Neural cell (in vitro differentiated cells): ENCODE measurements at regions not wholly inside any gene's neighbourhood (a gene's known extent, or its start where the extent isn't known, plus 50 kb on each side); places are given as distances from the start of the nearest gene placed in this dataset.

ENCODE experiments used
- H2AFZ ChIP-seq: fragments of 200-600, 300-800 bp; sonication (generic), shearing (Covaris generic); 2 replicates; pipeline ENCODE4 v1.6.0; 2014; ENCODE audit warnings: low read depth, mild to moderate bottlenecking, antibody characterized with exemption, low read length, moderate library complexity
- H3F3A ChIP-seq: fragments of 200-600 bp; shearing (Covaris generic); 2 replicates; pipeline ENCODE4 v1.6.1; 2016; ENCODE audit warnings: mild to moderate bottlenecking, moderate library complexity, mixed read lengths, antibody characterized with exemption, low read length; ENCODE audit not compliant: insufficient read depth, poor library complexity, severe bottlenecking
- H3K27ac ChIP-seq: fragments of 200-600, 300-800 bp; sonication (generic), shearing (Covaris generic); 2 replicates; pipeline ENCODE4 v1.5.1; 2014; ENCODE audit warnings: mild to moderate bottlenecking, low read length, moderate library complexity
- H3K27me3 ChIP-seq: fragments of 300-800, 200-600 bp; sonication (generic), shearing (Covaris generic); 2 replicates; pipeline ENCODE4 v1.6.0; 2014; ENCODE audit warnings: mild to moderate bottlenecking, low read depth, low read length, moderate library complexity; ENCODE audit not compliant: insufficient read depth
- H3K36me3 ChIP-seq: fragments of 300-800, 200-600 bp; sonication (generic), shearing (Covaris generic); 2 replicates; pipeline ENCODE4 v1.5.1; 2014; ENCODE audit warnings: mild to moderate bottlenecking, antibody characterized with exemption, low read length, moderate library complexity; ENCODE audit not compliant: insufficient read depth
- H3K4me2 ChIP-seq: fragments of 300-800, 200-600 bp; sonication (generic), shearing (Covaris generic); 2 replicates; pipeline ENCODE4 v1.6.0; 2014; ENCODE audit warnings: mild to moderate bottlenecking, low read length
- H3K4me3 ChIP-seq: fragments of 300-800, 200-600 bp; sonication (generic), shearing (Covaris generic); 2 replicates; pipeline ENCODE4 v1.5.1; 2014; ENCODE audit warnings: mild to moderate bottlenecking, low read length, moderate library complexity
- H3K79me2 ChIP-seq: fragments of 200-600 bp; shearing (Covaris generic); replicated peaks from 2 replicates; pipeline ENCODE4 v1.6.0; 2014; ENCODE audit warnings: mild to moderate bottlenecking, low read length, moderate library complexity; ENCODE audit not compliant: insufficient read depth
- H3K9ac ChIP-seq: fragments of 300-800, 200-600 bp; sonication (generic), shearing (Covaris generic); 2 replicates; pipeline ENCODE4 v1.6.1; 2016; ENCODE audit warnings: mild to moderate bottlenecking, low read length, mixed read lengths
- H3K9me2 ChIP-seq: fragments of 200-600 bp; shearing (Covaris generic); 2 replicates; pipeline ENCODE4 v1.6.1; 2016; ENCODE audit warnings: mild to moderate bottlenecking, low read length, mixed read lengths; ENCODE audit not compliant: insufficient read depth
- H3K9me3 ChIP-seq: fragments of 200-600, 300-800 bp; sonication (generic), shearing (Covaris generic); 2 replicates; pipeline ENCODE4 v1.6.1; 2016; ENCODE audit warnings: mild to moderate bottlenecking, mixed run types, low read length, moderate library complexity, mixed read lengths
- H4K20me1 ChIP-seq: fragments of 200-600 bp; shearing (Covaris generic); 2 replicates; pipeline ENCODE4 v1.6.1; 2016; ENCODE audit warnings: mild to moderate bottlenecking, mixed run types; ENCODE audit not compliant: insufficient read depth
- CTCF ChIP-seq: fragments of 450-650 bp; IDR thresholded peaks from 2 replicates; pipeline ENCODE4 v1.5.1; 2014; ENCODE audit warnings: antibody characterized with exemption, mild to moderate bottlenecking, moderate library complexity; ENCODE audit not compliant: poor library complexity, severe bottlenecking
- EP300 ChIP-seq: fragments of 450-650 bp; conservative IDR thresholded peaks from 2 replicates; pipeline ENCODE4 v1.6.1; 2014; ENCODE audit warnings: antibody characterized with exemption, mild to moderate bottlenecking, moderate library complexity; ENCODE audit not compliant: poor library complexity, severe bottlenecking
- EZH2 ChIP-seq: fragments of 200-600, 300-800 bp; shearing (Covaris generic), sonication (generic); IDR thresholded peaks from 2 replicates; pipeline ENCODE4 v1.6.1; 2014; ENCODE audit warnings: antibody characterized with exemption, low read length, borderline replicate concordance, mild to moderate bottlenecking; ENCODE audit not compliant: insufficient read depth, poor library complexity, severe bottlenecking
- MXI1 ChIP-seq: fragments of 450-650 bp; conservative IDR thresholded peaks from 2 replicates; pipeline ENCODE4 v1.6.1; 2014; ENCODE audit warnings: antibody characterized with exemption, mild to moderate bottlenecking; ENCODE audit not compliant: poor library complexity, severe bottlenecking
- POLR2AphosphoS5 ChIP-seq: IDR thresholded peaks from 2 replicates; pipeline ENCODE4 v1.6.1; 2012
- RAD21 ChIP-seq: fragments of 450-650 bp; conservative IDR thresholded peaks from 2 replicates; pipeline ENCODE4 v1.6.1; 2014; ENCODE audit warnings: antibody characterized with exemption, mild to moderate bottlenecking, moderate library complexity
- REST ChIP-seq: IDR thresholded peaks from 2 replicates; pipeline ENCODE4 v1.6.1; 2012; ENCODE audit warnings: borderline replicate concordance
- SMC3 ChIP-seq: fragments of 450-650 bp; conservative IDR thresholded peaks from 2 replicates; pipeline ENCODE4 v1.6.1; 2014; ENCODE audit warnings: antibody characterized with exemption, mild to moderate bottlenecking, moderate library complexity; ENCODE audit not compliant: poor library complexity
- TAF1 ChIP-seq: IDR thresholded peaks from 2 replicates; pipeline ENCODE4 v1.6.1; 2012; ENCODE audit warnings: low read depth

- no peak overlapping the region for H3K9ac ChIP-seq
- H3K4me3 ChIP-seq: no peak overlapping the region
- H3K4me2 ChIP-seq: no peak overlapping the region
Measured at GRCh38 chr20:39630215-39630908, 668.2 kb downstream of the DHX35 start.

GRCh38 chr20:39627765-39628164, 665.6 kb downstream of the DHX35 start:
- no peak overlapping the region for H3K4me3 ChIP-seq
- no peaks in the 10 kb centered on the region for H3K27me3 ChIP-seq
- no peak overlapping the region for H3K9ac ChIP-seq
- no peaks in the 10 kb centered on the region for H3K9me3 ChIP-seq
- H3K36me3 ChIP-seq: no peaks in the 10 kb centered on the region
- H2AFZ ChIP-seq: no peak overlapping the region
- H3K4me2 ChIP-seq: no peak overlapping the region
- H4K20me1 ChIP-seq: no peaks in the 10 kb centered on the region
- no peaks in the 10 kb centered on the region for H3F3A ChIP-seq
- H3K9me2 ChIP-seq: no peaks in the 10 kb centered on the region
- H3K27ac ChIP-seq: no peak overlapping the region
- H3K79me2 ChIP-seq: no peaks in the 10 kb centered on the region
- TF ChIP-seq TAF1 (no peak), MXI1 (no peak), EZH2 (no peak), CTCF (no peak), POLR2AphosphoS5 (no peak), EP300 (no peak), SMC3 (no peak)

More at GRCh38 chr20:39630215-39630908, 668.2 kb downstream of the DHX35 start:
- Histone ChIP-seq H3K79me2 (no peaks in the 10 kb centered on the region), H4K20me1 (no peaks in the 10 kb centered on the region), H3K36me3 (no peaks in the 10 kb centered on the region), H2AFZ (no peak overlapping the region), H3F3A (no peaks in the 10 kb centered on the region), H3K27me3 (no peaks in the 10 kb centered on the region), H3K9me3 (no peaks in the 10 kb centered on the region), H3K27ac (no peak overlapping the region), H3K9me2 (no peaks in the 10 kb centered on the region)
- TF ChIP-seq MXI1: no peak
- no peak for TF ChIP-seq SMC3
- TF ChIP-seq RAD21: no peak
- TF ChIP-seq CTCF: no peak
- TF ChIP-seq EZH2: no peak
- TF ChIP-seq TAF1: no peak
- TF ChIP-seq REST: no peak
- no peak for TF ChIP-seq POLR2AphosphoS5
- TF ChIP-seq EP300: no peak
